Naive B cell (primary cell): ENCODE measurements at regions not wholly inside any gene's neighbourhood (a gene's known extent, or its start where the extent isn't known, plus 50 kb on each side); places are given as distances from the start of the nearest gene placed in this dataset.
A peak's percentile ranks its signal among the peaks of the same experiment; 100 is the strongest.

ENCODE experiments used
- ATAC-seq, 2 donors: fragments of 150-1000 bp; cut with Tn5 transposase; 2 replicates each; pipeline ENCODE4 v1.10.0; 2021; ENCODE audit warnings: low read depth in 2 of 2, mild to moderate bottlenecking in 2 of 2, moderate library complexity in 2 of 2
- DNase-seq: peaks from one replicate; pipeline ENCODE4 v3.0.0; 2022
- H3K27ac Mint-ChIP-seq, 6 donors: one replicate each; pipeline ENCODE4 v1.8.0; 2020 to 2022; ENCODE audit warnings: mild to moderate bottlenecking in 6 of 6, mixed read lengths in 6 of 6, moderate library complexity in 5 of 6, inconsistent platforms in 2 of 6
- H3K27me3 Mint-ChIP-seq, 3 donors: one replicate each; pipeline ENCODE4 v1.8.0; 2021 to 2022; ENCODE audit warnings: mixed read lengths in 3 of 3, mild to moderate bottlenecking in 1 of 3
- H3K36me3 Mint-ChIP-seq, 2 donors: one replicate each; pipeline ENCODE4 v1.8.0; 2020 to 2022; ENCODE audit warnings: mixed read lengths in 2 of 2, inconsistent platforms in 1 of 2, mild to moderate bottlenecking in 1 of 2
- H3K4me1 Mint-ChIP-seq, 3 donors: one replicate each; pipeline ENCODE4 v1.8.0; 2020 to 2022; ENCODE audit warnings: mixed read lengths in 3 of 3, inconsistent platforms in 1 of 3, mild to moderate bottlenecking in 1 of 3, moderate library complexity in 1 of 3
- H3K4me3 Mint-ChIP-seq, 8 donors: one replicate each; pipeline ENCODE4 v1.8.0; 2020 to 2022; ENCODE audit warnings: mild to moderate bottlenecking in 8 of 8, mixed read lengths in 8 of 8, moderate library complexity in 8 of 8, inconsistent platforms in 2 of 8
- H3K9me3 Mint-ChIP-seq, 7 donors: one replicate each; pipeline ENCODE4 v1.8.0; 2020 to 2022; ENCODE audit warnings: mixed read lengths in 7 of 7, mild to moderate bottlenecking in 5 of 7, inconsistent platforms in 2 of 7, moderate library complexity in 1 of 7

DNA sequence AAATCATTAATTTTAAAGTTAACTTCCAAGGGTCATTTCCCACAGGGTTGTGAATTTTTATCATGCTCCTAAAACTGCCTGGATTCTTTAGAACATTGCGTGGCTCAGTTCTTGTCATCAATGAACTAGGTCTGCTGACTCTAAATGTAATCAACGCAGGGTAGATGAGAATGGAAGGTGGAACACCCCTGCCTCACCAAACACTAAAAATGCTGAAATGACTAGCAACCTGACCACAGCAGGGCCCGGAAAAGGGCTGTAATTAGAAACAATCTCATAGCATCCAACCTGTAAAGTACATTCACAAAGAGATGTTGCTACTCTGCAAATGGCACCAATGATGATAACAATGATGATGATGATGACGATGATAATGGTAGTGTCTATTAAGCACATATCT lies 356.9 kb downstream of the DEPDC1B start:
- no peak overlapping the region for H3K27ac Mint-ChIP-seq
- ATAC-seq (no peak), DNase-seq (no peak)
- H3K4me1 Mint-ChIP-seq, result peaks cover 3 to 11% (median 4%) of the 10 kb centered on the region in 3 donors
- H3K27me3 Mint-ChIP-seq, result no peaks in the 10 kb centered on the region
- no peaks in the 10 kb centered on the region for H3K36me3 Mint-ChIP-seq
- no peak overlapping the region for H3K4me3 Mint-ChIP-seq
- H3K9me3 Mint-ChIP-seq, result no peaks in the 10 kb centered on the region

DNA sequence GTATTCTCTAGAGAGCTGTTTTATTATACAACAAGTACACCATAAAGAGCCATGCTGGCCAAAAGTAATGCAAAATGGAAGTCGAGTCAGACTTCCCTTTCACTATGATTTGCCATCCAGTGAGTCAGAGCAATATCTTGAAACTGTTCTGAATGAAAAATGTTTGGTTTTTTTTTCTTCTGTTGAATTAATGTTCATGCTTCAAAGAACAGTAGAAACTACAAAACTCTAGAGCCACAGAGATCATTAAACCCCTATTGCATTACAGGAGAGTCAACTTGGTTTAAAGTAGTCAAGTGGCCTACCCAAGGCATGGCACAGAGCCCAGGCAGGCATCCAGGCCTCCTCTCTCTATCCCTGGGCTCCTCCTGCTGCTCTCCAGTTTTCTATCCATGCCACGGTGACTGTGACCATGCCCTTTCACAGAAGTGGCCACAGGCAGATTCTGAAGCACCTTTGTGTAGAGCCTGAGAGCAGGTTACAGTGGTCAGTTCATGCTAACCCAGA lies 358.9 kb downstream of the DEPDC1B start:
- Mint-ChIP-seq H3K4me1 (peaks cover 3 to 11% (median 4%) of the 10 kb centered on the region in 3 donors), H3K27me3 (no peaks in the 10 kb centered on the region), H3K4me3 (no peak overlapping the region), H3K9me3 (no peaks in the 10 kb centered on the region), H3K36me3 (no peaks in the 10 kb centered on the region), H3K27ac (peak overlapping the region in 3 of 6 donors; percentile 52 to 81 (median 68))
- no peak for ATAC-seq
- no peak for DNase-seq

DNA sequence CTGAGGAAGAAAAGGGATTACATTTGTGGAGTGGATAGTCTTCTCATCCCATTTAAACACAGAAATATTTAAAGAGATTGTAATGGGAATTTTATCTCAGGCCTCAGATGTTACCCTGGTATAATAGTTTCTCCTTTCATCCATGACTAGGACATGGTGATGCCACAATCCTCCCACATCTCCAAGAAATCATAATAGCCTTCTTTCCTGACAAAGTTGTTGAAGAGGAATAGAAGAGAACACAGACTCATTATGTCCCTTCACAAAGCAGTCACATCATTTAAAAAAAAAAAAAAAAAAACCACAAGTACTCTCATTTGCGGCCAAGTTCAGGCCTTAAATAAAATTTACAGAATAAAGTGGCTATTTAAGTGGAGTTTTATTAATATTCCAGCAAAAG lies 359.6 kb downstream of the DEPDC1B start:
- Mint-ChIP-seq H3K9me3 (no peaks in the 10 kb centered on the region), H3K27me3 (no peaks in the 10 kb centered on the region), H3K36me3 (no peaks in the 10 kb centered on the region), H3K27ac (no peak overlapping the region), H3K4me3 (no peak overlapping the region), H3K4me1 (peaks cover 3 to 11% (median 4%) of the 10 kb centered on the region in 3 donors)
- DNase-seq, result no peak
- no peak for ATAC-seq

- DNase-seq, result no peak
- peaks cover 3 to 11% (median 4%) of the 10 kb centered on the region in 3 donors for H3K4me1 Mint-ChIP-seq
- no peaks in the 10 kb centered on the region for H3K27me3 Mint-ChIP-seq
- peak overlapping the region in 1 of 8 donors; percentile 26 for H3K4me3 Mint-ChIP-seq
- no peaks in the 10 kb centered on the region for H3K36me3 Mint-ChIP-seq
- no peak for ATAC-seq
- H3K9me3 Mint-ChIP-seq, result no peaks in the 10 kb centered on the region
- H3K27ac Mint-ChIP-seq, result peak overlapping the region in 1 of 6 donors; percentile 33
These were observed 360.2 kb downstream of the DEPDC1B start for GRCh38 chr5:60339691-60340201.

DNA sequence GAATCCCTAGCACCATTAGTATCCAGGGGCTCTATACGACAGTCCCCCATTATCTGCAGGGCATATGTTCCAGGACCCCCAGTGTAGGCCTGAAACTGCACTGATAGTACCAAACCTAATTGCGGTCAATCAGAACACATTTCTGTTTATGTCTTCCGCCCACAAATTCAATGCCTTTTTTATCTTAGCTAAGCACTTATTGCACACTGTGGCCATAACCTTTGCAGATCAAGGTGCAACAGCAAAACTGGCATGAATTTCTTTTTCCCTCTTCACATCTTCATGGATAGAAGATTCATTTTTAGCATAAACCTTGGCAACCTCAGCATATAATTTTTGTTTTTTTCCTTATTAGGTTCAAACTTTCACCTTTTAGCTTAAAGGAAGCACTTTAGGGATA lies 361.1 kb downstream of the DEPDC1B start:
- Mint-ChIP-seq H3K27ac (no peak overlapping the region), H3K27me3 (no peaks in the 10 kb centered on the region), H3K4me3 (no peak overlapping the region), H3K36me3 (no peaks in the 10 kb centered on the region), H3K4me1 (peaks cover 3 to 11% (median 4%) of the 10 kb centered on the region in 3 donors), H3K9me3 (no peaks in the 10 kb centered on the region)
- no peak for ATAC-seq
- no peak for DNase-seq

- Mint-ChIP-seq H3K36me3 (no peaks in the 10 kb centered on the region), H3K27me3 (no peaks in the 10 kb centered on the region), H3K27ac (no peak overlapping the region), H3K9me3 (no peaks in the 10 kb centered on the region), H3K4me3 (no peak overlapping the region), H3K4me1 (peaks cover 3 to 8% (median 7%) of the 10 kb centered on the region in 3 donors)
- DNase-seq (no peak), ATAC-seq (no peak)
These were observed 363.5 kb downstream of the DEPDC1B start for GRCh38 chr5:60336491-60336890.

DNA sequence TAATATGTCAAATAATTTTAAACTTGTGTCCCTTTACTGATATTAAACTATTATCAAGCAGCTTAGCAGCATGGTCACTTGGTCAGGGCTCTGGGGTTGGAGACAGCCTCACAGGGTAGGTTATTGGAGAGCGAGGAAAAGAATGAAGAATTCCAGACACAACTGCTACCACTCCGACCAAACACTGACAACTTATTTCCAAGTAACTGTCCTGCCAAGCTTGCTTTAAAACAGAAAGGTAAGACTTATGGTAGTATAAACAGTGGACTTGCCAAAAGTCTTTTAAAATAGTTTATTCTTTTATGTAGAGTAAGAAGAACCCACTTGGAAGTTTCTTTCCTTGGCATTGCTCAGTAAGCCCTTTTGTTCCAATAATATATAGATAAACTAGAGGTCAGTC lies 364.1 kb downstream of the DEPDC1B start:
- Mint-ChIP-seq H3K9me3 (no peaks in the 10 kb centered on the region), H3K4me3 (no peak overlapping the region), H3K4me1 (peaks cover 2 to 7% (median 3%) of the 10 kb centered on the region in 3 donors), H3K27me3 (no peaks in the 10 kb centered on the region), H3K36me3 (no peaks in the 10 kb centered on the region), H3K27ac (no peak overlapping the region)
- ATAC-seq (no peak), DNase-seq (no peak)

DNA sequence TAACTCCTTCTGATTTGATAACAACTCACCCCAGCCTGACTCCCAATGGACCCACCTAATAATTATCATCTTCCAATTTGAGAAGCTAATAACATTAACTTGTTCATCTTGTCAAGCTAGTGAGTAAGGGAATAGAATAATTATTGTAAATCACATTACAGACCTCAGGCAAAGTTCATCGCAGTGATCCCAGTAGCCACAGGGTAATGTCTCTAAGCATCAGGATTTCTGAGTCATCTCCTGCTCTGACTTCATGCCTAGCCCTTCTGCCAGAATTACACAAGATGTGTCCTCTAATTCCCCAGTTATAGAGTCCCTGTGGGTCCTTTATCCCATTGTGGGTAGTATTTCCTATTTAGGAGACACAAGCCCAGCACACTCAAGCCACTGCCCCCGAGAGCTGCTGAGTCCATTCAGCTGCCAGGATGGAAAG lies 365.7 kb downstream of the DEPDC1B start:
- H3K27me3 Mint-ChIP-seq, result no peaks in the 10 kb centered on the region
- DNase-seq, result no peak
- H3K27ac Mint-ChIP-seq, result peak overlapping the region in 1 of 6 donors; percentile 31
- peaks cover 0 to 3% (median 0%) of the 10 kb centered on the region in 3 donors for H3K4me1 Mint-ChIP-seq
- H3K4me3 Mint-ChIP-seq, result no peak overlapping the region
- ATAC-seq, result no peak
- peaks cover 0 to 5% of the 10 kb centered on the region in 2 donors for H3K36me3 Mint-ChIP-seq
- H3K9me3 Mint-ChIP-seq, result peaks cover 0 to 11% (median 2%) of the 10 kb centered on the region in 7 donors

DNA sequence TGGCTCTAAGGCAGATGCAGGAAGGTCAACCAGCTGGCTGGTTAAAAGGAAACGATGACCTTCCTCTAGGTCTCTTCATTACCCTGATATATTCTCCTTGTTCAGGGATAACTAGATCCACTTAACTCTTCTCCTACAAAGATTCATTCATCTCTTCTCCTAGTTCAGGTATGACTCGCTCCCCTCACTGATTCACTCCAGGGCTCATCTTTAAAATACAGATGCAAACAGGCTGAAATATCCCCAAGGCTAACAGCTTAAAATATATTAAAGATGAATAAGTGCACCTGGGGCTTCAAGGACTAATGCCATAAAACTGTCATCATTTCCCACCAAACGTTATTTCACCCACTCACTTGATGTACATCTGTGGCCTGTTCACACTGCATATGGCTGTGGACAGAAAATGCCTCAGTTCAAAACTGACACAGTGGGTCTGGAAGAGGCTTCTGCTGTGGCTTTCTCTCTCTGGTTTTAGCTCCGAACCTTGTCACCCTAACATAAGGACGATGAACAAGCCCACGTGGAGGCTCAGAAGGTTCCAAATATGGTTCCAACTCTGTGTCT lies 366.9 kb downstream of the DEPDC1B start:
- no peak for DNase-seq
- no peak for ATAC-seq
- Mint-ChIP-seq H3K36me3 (peaks cover 0 to 12% of the 10 kb centered on the region in 2 donors), H3K27me3 (no peaks in the 10 kb centered on the region), H3K4me1 (peaks cover 0 to 3% (median 0%) of the 10 kb centered on the region in 3 donors), H3K27ac (no peak overlapping the region), H3K4me3 (no peak overlapping the region), H3K9me3 (peaks cover 0 to 20% (median 3%) of the 10 kb centered on the region in 7 donors)

DNA sequence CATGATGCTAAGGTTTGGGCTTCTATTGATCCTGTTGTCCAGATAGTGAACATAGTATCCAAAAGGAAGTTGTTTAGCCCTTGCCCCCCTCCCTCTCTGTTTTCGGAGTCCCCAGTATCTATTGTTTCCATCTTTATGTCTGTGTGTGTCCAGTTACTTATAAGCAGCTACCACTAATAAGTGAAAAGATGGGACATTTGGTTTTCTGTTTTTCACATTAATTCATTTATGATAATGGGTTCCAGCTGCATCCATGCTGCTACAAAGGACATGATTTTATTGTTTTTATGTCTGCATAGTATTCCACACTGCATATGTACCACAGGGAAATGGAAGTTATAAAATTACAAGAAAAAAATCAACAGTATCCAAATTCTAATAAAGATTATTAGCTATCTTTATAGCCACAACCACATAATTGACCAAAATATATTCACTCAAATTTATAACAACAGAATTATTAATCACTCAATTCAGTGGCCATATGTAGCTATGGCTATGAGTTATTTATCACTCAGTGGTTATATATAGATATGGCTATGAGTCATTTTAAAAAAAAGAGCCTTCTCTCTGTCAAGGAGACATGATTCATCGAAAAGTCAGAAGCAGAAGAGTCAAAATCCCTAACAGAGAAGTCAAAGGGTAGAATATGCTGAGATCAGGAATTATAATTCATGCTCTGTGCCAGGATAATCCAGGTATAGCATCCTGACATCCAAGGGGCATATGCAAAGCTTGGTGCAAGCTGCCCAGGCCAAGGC lies 367.5 kb downstream of the DEPDC1B start:
- H3K27me3 Mint-ChIP-seq, result no peaks in the 10 kb centered on the region
- no peak for ATAC-seq
- H3K4me3 Mint-ChIP-seq, result no peak overlapping the region
- peaks cover 0 to 3% (median 0%) of the 10 kb centered on the region in 3 donors for H3K4me1 Mint-ChIP-seq
- H3K27ac Mint-ChIP-seq, result no peak overlapping the region
- H3K9me3 Mint-ChIP-seq, result peaks cover 0 to 20% (median 3%) of the 10 kb centered on the region in 7 donors
- H3K36me3 Mint-ChIP-seq, result peaks cover 0 to 12% of the 10 kb centered on the region in 2 donors
- no peak for DNase-seq

- Mint-ChIP-seq H3K36me3 (peaks cover 0 to 12% of the 10 kb centered on the region in 2 donors), H3K27ac (no peak overlapping the region), H3K27me3 (no peaks in the 10 kb centered on the region), H3K4me1 (peaks cover 0 to 3% (median 0%) of the 10 kb centered on the region in 3 donors), H3K4me3 (no peak overlapping the region), H3K9me3 (peaks cover 0 to 20% (median 3%) of the 10 kb centered on the region in 7 donors)
- ATAC-seq, result no peak
- DNase-seq, result no peak
These were observed 369.7 kb downstream of the DEPDC1B start for GRCh38 chr5:60330236-60330635.

GRCh38 chr5:60325870-60326269 lies 374.1 kb downstream of the DEPDC1B start:
- Mint-ChIP-seq H3K4me3 (no peak overlapping the region), H3K27ac (no peak overlapping the region), H3K9me3 (peaks cover 7 to 44% (median 17%) of the 10 kb centered on the region in 7 donors), H3K4me1 (no peaks in the 10 kb centered on the region), H3K36me3 (peaks cover 7 to 27% of the 10 kb centered on the region in 2 donors), H3K27me3 (no peaks in the 10 kb centered on the region)
- DNase-seq (no peak), ATAC-seq (no peak)

- Mint-ChIP-seq H3K4me3 (no peak overlapping the region), H3K27me3 (no peaks in the 10 kb centered on the region), H3K27ac (no peak overlapping the region), H3K9me3 (peaks cover 12 to 46% (median 25%) of the 10 kb centered on the region in 7 donors), H3K36me3 (peaks cover 11 to 15% of the 10 kb centered on the region in 2 donors), H3K4me1 (no peaks in the 10 kb centered on the region)
- no peak for DNase-seq
- ATAC-seq, result no peak
These were observed 376.4 kb downstream of the DEPDC1B start for GRCh38 chr5:60323596-60323995.

- Mint-ChIP-seq H3K4me1 (peaks cover 4 to 19% (median 5%) of the 10 kb centered on the region in 3 donors), H3K27ac (no peak overlapping the region), H3K4me3 (no peak overlapping the region), H3K27me3 (no peaks in the 10 kb centered on the region), H3K36me3 (no peaks in the 10 kb centered on the region), H3K9me3 (peaks cover 0 to 10% (median 0%) of the 10 kb centered on the region in 7 donors)
- ATAC-seq (no peak), DNase-seq (no peak)
These were observed 387.9 kb downstream of the DEPDC1B start for GRCh38 chr5:60312098-60312497.
